DND-41 (cell line): ENCODE measurements at regions not wholly inside any gene's neighbourhood (a gene's known extent, or its start where the extent isn't known, plus 50 kb on each side); places are given as distances from the start of the nearest gene placed in this dataset.

Source experiments
- EZH2 ChIP-seq: IDR thresholded peaks from 3 replicates; pipeline ENCODE4 v1.6.1; 2012; ENCODE audit warnings: borderline replicate concordance, low read depth, mild to moderate bottlenecking, moderate library complexity, low read length, inconsistent platforms; ENCODE audit not compliant: severe bottlenecking
- TF ChIP-seq, protein P1 (sequence below): IDR thresholded peaks from 2 replicates; pipeline ENCODE4 v1.5.1; 2012; ENCODE audit warnings: borderline replicate concordance, low read length, moderate library complexity, mild to moderate bottlenecking; ENCODE audit not compliant: poor library complexity, severe bottlenecking; ENCODE audit errors: extremely low read depth

DNA sequence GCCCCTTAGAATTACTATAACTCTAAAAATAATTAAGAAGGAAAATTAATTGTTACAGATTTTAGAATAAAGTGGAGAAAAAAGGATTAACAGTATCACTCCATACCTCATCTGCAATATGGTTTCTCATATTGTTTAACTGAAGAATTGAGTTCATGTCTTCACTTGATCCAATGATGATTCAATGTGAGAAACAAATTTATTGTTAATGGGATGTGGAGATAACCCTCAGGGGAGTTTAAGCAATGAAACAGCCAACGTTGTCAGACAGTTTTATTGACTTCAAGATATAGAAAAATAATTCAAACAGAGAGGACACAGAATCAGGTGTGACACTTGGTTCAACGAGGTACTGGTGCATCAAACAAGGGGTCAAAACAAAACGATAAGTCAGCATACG is 665.2 kb upstream of the ACO1 start:
- TF ChIP-seq EZH2, result no peak
- TF ChIP-seq, protein P1, sequence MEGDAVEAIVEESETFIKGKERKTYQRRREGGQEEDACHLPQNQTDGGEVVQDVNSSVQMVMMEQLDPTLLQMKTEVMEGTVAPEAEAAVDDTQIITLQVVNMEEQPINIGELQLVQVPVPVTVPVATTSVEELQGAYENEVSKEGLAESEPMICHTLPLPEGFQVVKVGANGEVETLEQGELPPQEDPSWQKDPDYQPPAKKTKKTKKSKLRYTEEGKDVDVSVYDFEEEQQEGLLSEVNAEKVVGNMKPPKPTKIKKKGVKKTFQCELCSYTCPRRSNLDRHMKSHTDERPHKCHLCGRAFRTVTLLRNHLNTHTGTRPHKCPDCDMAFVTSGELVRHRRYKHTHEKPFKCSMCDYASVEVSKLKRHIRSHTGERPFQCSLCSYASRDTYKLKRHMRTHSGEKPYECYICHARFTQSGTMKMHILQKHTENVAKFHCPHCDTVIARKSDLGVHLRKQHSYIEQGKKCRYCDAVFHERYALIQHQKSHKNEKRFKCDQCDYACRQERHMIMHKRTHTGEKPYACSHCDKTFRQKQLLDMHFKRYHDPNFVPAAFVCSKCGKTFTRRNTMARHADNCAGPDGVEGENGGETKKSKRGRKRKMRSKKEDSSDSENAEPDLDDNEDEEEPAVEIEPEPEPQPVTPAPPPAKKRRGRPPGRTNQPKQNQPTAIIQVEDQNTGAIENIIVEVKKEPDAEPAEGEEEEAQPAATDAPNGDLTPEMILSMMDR, result no peak
